HG03045 (cell line): ENCODE measurements at regions not wholly inside any gene's neighbourhood (a gene's known extent, or its start where the extent isn't known, plus 50 kb on each side); places are given as distances from the start of the nearest gene placed in this dataset.

Source experiments
- ATAC-seq: cut with Tn5 transposase; IDR thresholded peaks from one replicate; pipeline ENCODE4 v1.9.1; 2021; ENCODE audit warnings: mild to moderate bottlenecking, moderate library complexity; ENCODE audit not compliant: unreplicated experiment

- no peak for ATAC-seq
Measured at GRCh38 chr22:49365191-49365837, 462.4 kb downstream of the BRD1 start.

GRCh38 chr22:49364398-49364797 is 463.3 kb downstream of the BRD1 start:
- ATAC-seq = no peak

- no peak for ATAC-seq
Measured at GRCh38 chr22:49363526-49364230, 464.0 kb downstream of the BRD1 start.

GRCh38 chr22:49362211-49362839 is 465.3 kb downstream of the BRD1 start:
- no peak for ATAC-seq

GRCh38 chr22:49361164-49361563 is 466.5 kb downstream of the BRD1 start:
- no peak for ATAC-seq

- no peak for ATAC-seq
Measured at GRCh38 chr22:49360746-49361145, 466.9 kb downstream of the BRD1 start.

GRCh38 chr22:49359076-49359475 is 468.6 kb downstream of the BRD1 start:
- ATAC-seq = no peak

- no peak for ATAC-seq
Measured at GRCh38 chr22:49357661-49358440, 469.8 kb downstream of the BRD1 start.

GRCh38 chr22:49356428-49356827 is 471.2 kb downstream of the BRD1 start:
- ATAC-seq = no peak

GRCh38 chr22:49355211-49355920 is 472.3 kb downstream of the BRD1 start:
- no peak for ATAC-seq

GRCh38 chr22:49354516-49355210 is 473.0 kb downstream of the BRD1 start:
- no peak for ATAC-seq

- ATAC-seq = no peak
Measured at GRCh38 chr22:49353235-49353634, 474.4 kb downstream of the BRD1 start.

- ATAC-seq = no peak
Measured at GRCh38 chr22:49352361-49353169, 475.1 kb downstream of the BRD1 start.

GRCh38 chr22:49351761-49352227 is 475.9 kb downstream of the BRD1 start:
- ATAC-seq = no peak

- ATAC-seq = no peak
Measured at GRCh38 chr22:49350441-49351121, 477.1 kb downstream of the BRD1 start.

- ATAC-seq = no peak
Measured at GRCh38 chr22:49349841-49350381, 477.8 kb downstream of the BRD1 start.

- ATAC-seq = no peak
Measured at GRCh38 chr22:49349181-49349835, 478.4 kb downstream of the BRD1 start.

GRCh38 chr22:49348631-49349030 is 479.0 kb downstream of the BRD1 start:
- no peak for ATAC-seq
